ENCODE measurements at regions not wholly inside any gene's neighbourhood (a gene's known extent, or its start where the extent isn't known, plus 50 kb on each side); places are given as distances from the start of the nearest gene placed in this dataset.

- no peak overlapping the region for H3K9ac ChIP-seq
- H3K4me3 ChIP-seq, result no peak overlapping the region
- H3K27me3 ChIP-seq, result no peaks in the 10 kb centered on the region
- H3K27ac ChIP-seq, result no peak overlapping the region
- H3K4me1 ChIP-seq, result no peaks in the 10 kb centered on the region
- no peaks in the 10 kb centered on the region for H3F3A ChIP-seq (ENCODE audit: low read depth)
- peaks cover 3% of the 10 kb centered on the region for H3K9me3 Mint-ChIP-seq
- no peak overlapping the region for H3K4me3 Mint-ChIP-seq
- H3K79me2 ChIP-seq (ENCODE audit: low read depth), result no peaks in the 10 kb centered on the region
- H3K27me3 Mint-ChIP-seq (ENCODE audit: insufficient read depth, low read depth), result peaks cover 4% of the 10 kb centered on the region
- TF ChIP-seq EZH2phosphoT487 (IDR thresholded peaks at IDR 0.05) (no peak), EZH2 (IDR thresholded peaks at IDR 0.05) (no peak), CTCF (IDR thresholded peaks at IDR 0.05) (no peak)
- no peaks in the 10 kb centered on the region for H3K4me1 Mint-ChIP-seq
- DNase-seq (ENCODE audit: low spot score), result no peak
- H4K20me1 ChIP-seq (ENCODE audit: low read depth), result no peaks in the 10 kb centered on the region
- H2AFZ ChIP-seq (replicated peaks), result no peak overlapping the region
- no peaks in the 10 kb centered on the region for H3K36me3 ChIP-seq
- H3K4me2 ChIP-seq, result no peak overlapping the region
- H3K36me3 Mint-ChIP-seq, result no peaks in the 10 kb centered on the region
- no peak overlapping the region for H3K27ac Mint-ChIP-seq
- H3K9me3 ChIP-seq (ENCODE audit: low read depth), result no peaks in the 10 kb centered on the region
Observed at GRCh38 chr1:67522793-67523192, 92.6 kb upstream of the SERBP1 start.

GRCh38 chr1:67524143-67525052 is 94.2 kb upstream of the SERBP1 start:
- no peak overlapping the region for H3K4me2 ChIP-seq
- no peaks in the 10 kb centered on the region for H3K36me3 ChIP-seq
- no peaks in the 10 kb centered on the region for H4K20me1 ChIP-seq (ENCODE audit: low read depth)
- peak overlapping the region; percentile 66 for H2AFZ ChIP-seq (replicated peaks)
- H3K9ac ChIP-seq, result no peak overlapping the region
- no peaks in the 10 kb centered on the region for H3K4me1 ChIP-seq
- Mint-ChIP-seq H3K27me3 (ENCODE audit: insufficient read depth, low read depth) (peaks cover 4% of the 10 kb centered on the region), H3K4me1 (peaks cover 9% of the 10 kb centered on the region), H3K9me3 (no peaks in the 10 kb centered on the region), H3K36me3 (no peaks in the 10 kb centered on the region), H3K4me3 (no peak overlapping the region), H3K27ac (no peak overlapping the region)
- no peak for DNase-seq (ENCODE audit: low spot score)
- H3K27ac ChIP-seq, result no peak overlapping the region
- TF ChIP-seq EZH2phosphoT487 (IDR thresholded peaks at IDR 0.05) (no peak), CTCF (IDR thresholded peaks at IDR 0.05) (peak; percentile 55)
- H3K9me3 ChIP-seq (ENCODE audit: low read depth), result no peaks in the 10 kb centered on the region
- no peak overlapping the region for H3K4me3 ChIP-seq
- no peaks in the 10 kb centered on the region for H3K27me3 ChIP-seq
- H3F3A ChIP-seq (ENCODE audit: low read depth), result no peaks in the 10 kb centered on the region
- no peaks in the 10 kb centered on the region for H3K79me2 ChIP-seq (ENCODE audit: low read depth)

- Mint-ChIP-seq H3K27me3 (ENCODE audit: insufficient read depth, low read depth) (peaks cover 4% of the 10 kb centered on the region), H3K4me3 (no peak overlapping the region), H3K9me3 (no peaks in the 10 kb centered on the region), H3K36me3 (no peaks in the 10 kb centered on the region), H3K27ac (no peak overlapping the region), H3K4me1 (peaks cover 9% of the 10 kb centered on the region)
- Histone ChIP-seq H3K4me2 (no peak overlapping the region), H3K27me3 (no peaks in the 10 kb centered on the region), H3K27ac (no peak overlapping the region), H3K36me3 (no peaks in the 10 kb centered on the region), H2AFZ (replicated peaks) (no peak overlapping the region), H3K79me2 (ENCODE audit: low read depth) (no peaks in the 10 kb centered on the region), H4K20me1 (ENCODE audit: low read depth) (no peaks in the 10 kb centered on the region), H3K4me1 (no peaks in the 10 kb centered on the region), H3K9ac (no peak overlapping the region), H3K4me3 (no peak overlapping the region), H3K9me3 (ENCODE audit: low read depth) (no peaks in the 10 kb centered on the region), H3F3A (ENCODE audit: low read depth) (no peaks in the 10 kb centered on the region)
- TF ChIP-seq EZH2phosphoT487 (IDR thresholded peaks at IDR 0.05) (no peak), CTCF (IDR thresholded peaks at IDR 0.05) (no peak), EZH2 (IDR thresholded peaks at IDR 0.05) (no peak)
- DNase-seq (ENCODE audit: low spot score), result no peak
Observed at GRCh38 chr1:67525053-67525760, 95.0 kb upstream of the SERBP1 start.
